HepG2 (cell line): ENCODE measurements at regions not wholly inside any gene's neighbourhood (a gene's known extent, or its start where the extent isn't known, plus 50 kb on each side); places are given as distances from the start of the nearest gene placed in this dataset.
A peak's percentile ranks its signal among the peaks of the same experiment; 100 is the strongest.

ENCODE experiments used
- CTCF ChIP-seq: sonication (generic); formaldehyde crosslinking; IDR thresholded peaks from 2 replicates; pipeline ENCODE4 v1.5.0; 2020; ENCODE audit warnings: mild to moderate bottlenecking, missing genetic modification reagents, moderate library complexity
- DPF2 ChIP-seq: sonication (generic); formaldehyde crosslinking; IDR thresholded peaks from 2 replicates; pipeline ENCODE4 v1.4.0; 2020; ENCODE audit warnings: mild to moderate bottlenecking, low read depth, missing genetic modification reagents, borderline replicate concordance
- HIC2 ChIP-seq: sonication (generic); formaldehyde crosslinking; IDR thresholded peaks from 2 replicates; pipeline ENCODE4 v1.9.0; 2022; ENCODE audit warnings: low read depth, missing genetic modification reagents
- HNF4G ChIP-seq, 2 experiments: sonication (generic) in 1 of 2; formaldehyde crosslinking in 1 of 2; IDR thresholded peaks; 2 replicates each; pipeline versions ENCODE4 v1.4.0 to v1.6.1; 2011 to 2020; ENCODE audit warnings: borderline replicate concordance in 2 of 2, low read depth in 2 of 2, mild to moderate bottlenecking in 2 of 2, low read length in 1 of 2, missing genetic modification reagents in 1 of 2, moderate library complexity in 1 of 2
- PREB ChIP-seq: sonication (generic); formaldehyde crosslinking; IDR thresholded peaks from 2 replicates; pipeline ENCODE4 v1.4.0; 2020; ENCODE audit warnings: missing genetic modification reagents
- RBAK ChIP-seq: sonication (generic); formaldehyde crosslinking; IDR thresholded peaks from 2 replicates; pipeline ENCODE4 v1.5.1; 2020; ENCODE audit warnings: mild to moderate bottlenecking, missing genetic modification reagents
- REXO4 ChIP-seq: sonication (generic); formaldehyde crosslinking; IDR thresholded peaks from 2 replicates; pipeline ENCODE4 v1.8.0; 2022; ENCODE audit warnings: missing genetic modification reagents, mild to moderate bottlenecking, borderline replicate concordance
- SALL1 ChIP-seq: sonication (generic); formaldehyde crosslinking; IDR thresholded peaks from 2 replicates; pipeline ENCODE4 v1.8.0; 2022; ENCODE audit warnings: mild to moderate bottlenecking, missing genetic modification reagents
- SNAPC2 ChIP-seq: sonication (generic); formaldehyde crosslinking; IDR thresholded peaks from 2 replicates; pipeline ENCODE4 v1.8.1; 2022; ENCODE audit warnings: mild to moderate bottlenecking, missing genetic modification reagents
- TOE1 ChIP-seq: sonication (generic); formaldehyde crosslinking; IDR thresholded peaks from 2 replicates; pipeline ENCODE4 v1.4.0; 2020; ENCODE audit warnings: mild to moderate bottlenecking, missing genetic modification reagents
- TP53 ChIP-seq: sonication (generic); formaldehyde crosslinking; conservative IDR thresholded peaks from 2 replicates; pipeline ENCODE4 v1.4.0; 2020; ENCODE audit warnings: missing genetic modification reagents
- ZNF274 ChIP-seq: sonication (generic); formaldehyde crosslinking; IDR thresholded peaks from 2 replicates; pipeline ENCODE4 v1.5.1; 2020; ENCODE audit warnings: mild to moderate bottlenecking, missing genetic modification reagents
- ZNF317 ChIP-seq: sonication (generic); formaldehyde crosslinking; IDR thresholded peaks from 2 replicates; pipeline ENCODE4 v1.5.0; 2020; ENCODE audit warnings: mild to moderate bottlenecking, missing genetic modification reagents
- ZNF430 ChIP-seq: sonication (generic); formaldehyde crosslinking; IDR thresholded peaks from 2 replicates; pipeline ENCODE4 v1.9.0; 2021; ENCODE audit warnings: mild to moderate bottlenecking, missing genetic modification reagents
- ZNF441 ChIP-seq: sonication (generic); formaldehyde crosslinking; IDR thresholded peaks from 2 replicates; pipeline ENCODE4 v1.7.0; 2021; ENCODE audit warnings: missing genetic modification reagents, borderline replicate concordance
- ZNF446 ChIP-seq: sonication (generic); formaldehyde crosslinking; IDR thresholded peaks from 2 replicates; pipeline ENCODE4 v1.5.0; 2020; ENCODE audit warnings: mild to moderate bottlenecking, missing genetic modification reagents
- ZNF709 ChIP-seq: sonication (generic); formaldehyde crosslinking; IDR thresholded peaks from 2 replicates; pipeline ENCODE4 v1.5.0; 2020; ENCODE audit warnings: mild to moderate bottlenecking, missing genetic modification reagents
- ZNF850 ChIP-seq: sonication (generic); formaldehyde crosslinking; conservative IDR thresholded peaks from 2 replicates; pipeline ENCODE4 v1.9.0; 2021; ENCODE audit warnings: mild to moderate bottlenecking, missing genetic modification reagents
- ZSCAN25 ChIP-seq: sonication (generic); formaldehyde crosslinking; IDR thresholded peaks from 2 replicates; pipeline ENCODE4 v1.8.0; 2022; ENCODE audit warnings: mild to moderate bottlenecking, missing genetic modification reagents
- TF ChIP-seq, protein P1 (sequence below): sonication (generic); formaldehyde crosslinking; IDR thresholded peaks from 2 replicates; pipeline ENCODE4 v1.5.0; 2020; ENCODE audit warnings: mild to moderate bottlenecking, missing genetic modification reagents
- TF ChIP-seq, protein P2 (sequence below): sonication (generic); formaldehyde crosslinking; conservative IDR thresholded peaks from 2 replicates; pipeline ENCODE4 v1.8.0; 2022; ENCODE audit warnings: low read depth, missing genetic modification reagents

- TF ChIP-seq ZNF274, result no peak
- TF ChIP-seq DPF2 (CRISPR knock-in tag), result peak; percentile 29
- TF ChIP-seq ZNF709 (CRISPR knock-in tag), result 0 out of 2 replicates have a peak, but pooled peaks have one; percentile 21
- TF ChIP-seq PREB (CRISPR knock-in tag), result no peak
- 0 out of 2 replicates have a peak, but pooled peaks have one; percentile 5 for TF ChIP-seq SNAPC2 (CRISPR knock-in tag)
- no peak for TF ChIP-seq ZNF430
- TF ChIP-seq RBAK (CRISPR knock-in tag), result no peak
- peak; percentile 87 for TF ChIP-seq ZSCAN25
- TF ChIP-seq CTCF, result peak; percentile 53; the same call in 1 of the 2 replicates
- TF ChIP-seq TOE1 (CRISPR knock-in tag), result no peak
- 0 out of 2 replicates have a peak, but pooled peaks have one; percentile 34 for TF ChIP-seq ZNF317
- peak; percentile 87 for TF ChIP-seq HIC2
- TF ChIP-seq, protein P1, sequence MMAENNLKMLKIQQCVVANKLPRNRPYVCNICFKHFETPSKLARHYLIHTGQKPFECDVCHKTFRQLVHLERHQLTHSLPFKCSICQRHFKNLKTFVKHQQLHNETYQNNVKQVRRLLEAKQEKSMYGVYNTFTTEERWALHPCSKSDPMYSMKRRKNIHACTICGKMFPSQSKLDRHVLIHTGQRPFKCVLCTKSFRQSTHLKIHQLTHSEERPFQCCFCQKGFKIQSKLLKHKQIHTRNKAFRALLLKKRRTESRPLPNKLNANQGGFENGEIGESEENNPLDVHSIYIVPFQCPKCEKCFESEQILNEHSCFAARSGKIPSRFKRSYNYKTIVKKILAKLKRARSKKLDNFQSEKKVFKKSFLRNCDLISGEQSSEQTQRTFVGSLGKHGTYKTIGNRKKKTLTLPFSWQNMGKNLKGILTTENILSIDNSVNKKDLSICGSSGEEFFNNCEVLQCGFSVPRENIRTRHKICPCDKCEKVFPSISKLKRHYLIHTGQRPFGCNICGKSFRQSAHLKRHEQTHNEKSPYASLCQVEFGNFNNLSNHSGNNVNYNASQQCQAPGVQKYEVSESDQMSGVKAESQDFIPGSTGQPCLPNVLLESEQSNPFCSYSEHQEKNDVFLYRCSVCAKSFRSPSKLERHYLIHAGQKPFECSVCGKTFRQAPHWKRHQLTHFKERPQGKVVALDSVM (CRISPR knock-in tag), result no peak
- no peak for TF ChIP-seq REXO4
- TF ChIP-seq ZNF441, result no peak
- TF ChIP-seq HNF4G (IDR thresholded peaks at IDR 0.05; ENCODE audit: borderline replicate concordance, low read depth, low read length), result no peak
- no peak; the same call in 1 of the 2 replicates for TF ChIP-seq HNF4G (CRISPR knock-in tag; IDR thresholded peaks at IDR 0.05; ENCODE audit: borderline replicate concordance, low read depth)
- no peak for TF ChIP-seq ZNF446 (CRISPR knock-in tag)
- peak; percentile 53 for TF ChIP-seq SALL1 (CRISPR knock-in tag)
- no peak for TF ChIP-seq TP53 (CRISPR knock-in tag)
- no peak for TF ChIP-seq ZNF850
- TF ChIP-seq, protein P2, sequence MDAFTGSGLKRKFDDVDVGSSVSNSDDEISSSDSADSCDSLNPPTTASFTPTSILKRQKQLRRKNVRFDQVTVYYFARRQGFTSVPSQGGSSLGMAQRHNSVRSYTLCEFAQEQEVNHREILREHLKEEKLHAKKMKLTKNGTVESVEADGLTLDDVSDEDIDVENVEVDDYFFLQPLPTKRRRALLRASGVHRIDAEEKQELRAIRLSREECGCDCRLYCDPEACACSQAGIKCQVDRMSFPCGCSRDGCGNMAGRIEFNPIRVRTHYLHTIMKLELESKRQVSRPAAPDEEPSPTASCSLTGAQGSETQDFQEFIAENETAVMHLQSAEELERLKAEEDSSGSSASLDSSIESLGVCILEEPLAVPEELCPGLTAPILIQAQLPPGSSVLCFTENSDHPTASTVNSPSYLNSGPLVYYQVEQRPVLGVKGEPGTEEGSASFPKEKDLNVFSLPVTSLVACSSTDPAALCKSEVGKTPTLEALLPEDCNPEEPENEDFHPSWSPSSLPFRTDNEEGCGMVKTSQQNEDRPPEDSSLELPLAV (CRISPR knock-in tag), result no peak
These were observed 64.0 kb downstream of the ADRA2C start (continued) for GRCh38 chr4:3829956-3830773.
